Endodermal cell (in vitro differentiated cells): ENCODE measurements at regions not wholly inside any gene's neighbourhood (a gene's known extent, or its start where the extent isn't known, plus 50 kb on each side); places are given as distances from the start of the nearest gene placed in this dataset.

Source experiments
- DNase-seq: peaks from one replicate; pipeline ENCODE4 v3.0.0-alpha.2; 2017
- H3K27ac ChIP-seq: 2 replicates; pipeline ENCODE4 v1.5.1; 2013; ENCODE audit warnings: mild to moderate bottlenecking, low read depth, low read length, moderate library complexity
- H3K27me3 ChIP-seq: 2 replicates; pipeline ENCODE4 v1.6.1; 2013; ENCODE audit warnings: mild to moderate bottlenecking, low read length, moderate library complexity; ENCODE audit not compliant: insufficient read depth, control insufficient read depth, poor library complexity, severe bottlenecking
- H3K36me3 ChIP-seq: 2 replicates; pipeline ENCODE4 v1.7.0; 2013; ENCODE audit warnings: mild to moderate bottlenecking, low read length, moderate library complexity; ENCODE audit not compliant: control insufficient read depth, insufficient read depth
- H3K4me1 ChIP-seq: one replicate; pipeline ENCODE4 v1.7.0; 2013; ENCODE audit warnings: low read length; ENCODE audit not compliant: control insufficient read depth, insufficient read depth
- H3K4me3 ChIP-seq: 2 replicates; pipeline ENCODE4 v1.5.1; 2013; ENCODE audit warnings: mild to moderate bottlenecking, low read length, moderate library complexity
- H3K9ac ChIP-seq: 2 replicates; pipeline ENCODE4 v1.6.1; 2013; ENCODE audit warnings: mild to moderate bottlenecking, low read length, moderate library complexity; ENCODE audit not compliant: poor library complexity, severe bottlenecking; ENCODE audit errors: extremely low read depth
- H3K9me3 ChIP-seq: 2 replicates; pipeline ENCODE4 v1.6.1; 2013; ENCODE audit warnings: mild to moderate bottlenecking, low read length, moderate library complexity; ENCODE audit not compliant: control insufficient read depth
- H3K27ac Mint-ChIP-seq: 2 replicates; pipeline ENCODE4 v1.8.0; 2020; ENCODE audit warnings: mixed read lengths
- H3K27me3 Mint-ChIP-seq: 2 replicates; pipeline ENCODE4 v1.8.0; 2021; ENCODE audit warnings: mild to moderate bottlenecking, mixed read lengths; ENCODE audit not compliant: insufficient read depth
- H3K36me3 Mint-ChIP-seq: 2 replicates; pipeline ENCODE4 v1.8.0; 2020; ENCODE audit warnings: low read depth, mixed read lengths
- H3K4me1 Mint-ChIP-seq: 2 replicates; pipeline ENCODE4 v1.8.0; 2020; ENCODE audit warnings: mixed read lengths
- H3K4me3 Mint-ChIP-seq: 2 replicates; pipeline ENCODE4 v1.8.0; 2020; ENCODE audit warnings: mild to moderate bottlenecking, moderate library complexity, mixed read lengths
- H3K9me3 Mint-ChIP-seq: 2 replicates; pipeline ENCODE4 v1.8.0; 2020; ENCODE audit warnings: mild to moderate bottlenecking, mixed read lengths
- CTCF ChIP-seq: fragments of 200-600 bp; sonication (generic); conservative IDR thresholded peaks from 2 replicates; pipeline ENCODE4 v1.5.0; 2021; ENCODE audit warnings: antibody characterized with exemption, mild to moderate bottlenecking
- WGBS, 2 experiments: methylation state at CpG; one replicate each; pipeline versions ENCODE4 v1.1.5 to v1.1.7; 2013; ENCODE audit warnings: missing lambda C conversion rate in 2 of 2, mixed read lengths in 1 of 2; ENCODE audit not compliant: insufficient coverage in 1 of 2, insufficient read length in 1 of 2; 5-methylcytosine and 5-hydroxymethylcytosine counted together

- H3K4me1 ChIP-seq = no peaks in the 10 kb centered on the region
- H3K27ac Mint-ChIP-seq = no peak overlapping the region
- H3K27me3 Mint-ChIP-seq = no peaks in the 10 kb centered on the region
- H3K9me3 ChIP-seq = peaks cover 10% of the 10 kb centered on the region
- WGBS, 2 experiments = 85 to 88% methylated on average over 4 to 5 of the region's 5 CpGs
- H3K36me3 ChIP-seq = no peaks in the 10 kb centered on the region
- TF ChIP-seq CTCF = no peak
- peaks cover 15% of the 10 kb centered on the region for H3K9me3 Mint-ChIP-seq
- no peak for DNase-seq
- no peak overlapping the region for H3K27ac ChIP-seq
- no peaks in the 10 kb centered on the region for H3K36me3 Mint-ChIP-seq
- peaks cover 4% of the 10 kb centered on the region for H3K4me1 Mint-ChIP-seq
- no peak overlapping the region for H3K4me3 Mint-ChIP-seq
- H3K9ac ChIP-seq = no peak overlapping the region
- no peaks in the 10 kb centered on the region for H3K27me3 ChIP-seq
- no peak overlapping the region for H3K4me3 ChIP-seq
Measured at GRCh38 chr9:91090130-91090410, 271.6 kb downstream of the AUH start.

- DNase-seq = no peak
- no peak for TF ChIP-seq CTCF
- H3K9me3 ChIP-seq = peaks cover 10% of the 10 kb centered on the region
- no peaks in the 10 kb centered on the region for H3K36me3 Mint-ChIP-seq
- H3K4me1 Mint-ChIP-seq = no peaks in the 10 kb centered on the region
- H3K4me3 Mint-ChIP-seq = no peak overlapping the region
- H3K27ac ChIP-seq = no peak overlapping the region
- H3K4me1 ChIP-seq = no peaks in the 10 kb centered on the region
- no peak overlapping the region for H3K27ac Mint-ChIP-seq
- H3K36me3 ChIP-seq = no peaks in the 10 kb centered on the region
- H3K9me3 Mint-ChIP-seq = peaks cover 20% of the 10 kb centered on the region
- no peaks in the 10 kb centered on the region for H3K27me3 Mint-ChIP-seq
- H3K4me3 ChIP-seq = no peak overlapping the region
- 87 to 94% methylated on average over 1 of the region's 1 CpG for WGBS, 2 experiments
- H3K27me3 ChIP-seq = no peaks in the 10 kb centered on the region
- H3K9ac ChIP-seq = no peak overlapping the region
Measured at GRCh38 chr9:91092214-91092613, 269.5 kb downstream of the AUH start.

- no peak for TF ChIP-seq CTCF
- Histone ChIP-seq H3K36me3 (no peaks in the 10 kb centered on the region), H3K27ac (no peak overlapping the region), H3K4me1 (no peaks in the 10 kb centered on the region), H3K9me3 (peaks cover 10% of the 10 kb centered on the region), H3K27me3 (no peaks in the 10 kb centered on the region), H3K4me3 (no peak overlapping the region), H3K9ac (no peak overlapping the region)
- peaks cover 20% of the 10 kb centered on the region for H3K9me3 Mint-ChIP-seq
- no peak overlapping the region for H3K27ac Mint-ChIP-seq
- no peaks in the 10 kb centered on the region for H3K36me3 Mint-ChIP-seq
- 100% methylated on average over 1 of the region's 1 CpG; no CpG with 5 or more reads in 1 of the 2 experiments for WGBS, 2 experiments
- H3K27me3 Mint-ChIP-seq = no peaks in the 10 kb centered on the region
- H3K4me1 Mint-ChIP-seq = no peaks in the 10 kb centered on the region
- no peak overlapping the region for H3K4me3 Mint-ChIP-seq
- DNase-seq = no peak
Measured at GRCh38 chr9:91094324-91095088, 267.2 kb downstream of the AUH start.
